Panc1 (cell line): ENCODE measurements at regions not wholly inside any gene's neighbourhood (a gene's known extent, or its start where the extent isn't known, plus 50 kb on each side); places are given as distances from the start of the nearest gene placed in this dataset.

Source experiments
- ATAC-seq: fragments of 200-7000 bp; cut with Tn5 transposase; 2 replicates; pipeline ENCODE4 v1.9.1; 2020; ENCODE audit warnings: mild to moderate bottlenecking, moderate library complexity
- BruUV-seq: library from RNA; stranded (reverse); fragments of 400-500 nt; replicated peaks from 2 replicates; lab custom pipeline; 2021; lab: Mats Ljungman, UMichigan
- CTCF ChIA-PET: fragments of 300-600 bp; sonication (Branson Sonifier 250); formaldehyde crosslinking; loops from one replicate; lab custom pipeline; 2022; ENCODE audit warnings: antibody characterized with exemption; lab: Charles Lee
- POLR2A ChIA-PET: fragments of 300-600 bp; sonication (Branson Sonifier 250); formaldehyde crosslinking; loops from one replicate; lab custom pipeline; 2022; ENCODE audit warnings: antibody characterized with exemption; lab: Charles Lee
- DNase-seq: peaks from one replicate; pipeline ENCODE4 v3.0.0-alpha.2; 2010; ENCODE audit warnings: low read depth, low spot score
- H3K27ac ChIP-seq: 2 replicates; pipeline ENCODE4 v1.5.1; 2011; ENCODE audit warnings: mild to moderate bottlenecking, low read length, inconsistent platforms
- H3K27me3 ChIP-seq: fragments of 200-500 bp; sonication (Bioruptor generic); 2 replicates; pipeline ENCODE4 v1.6.0; 2014; ENCODE audit warnings: low read length, inconsistent platforms; ENCODE audit not compliant: control insufficient read depth, insufficient read depth
- H3K36me3 ChIP-seq: fragments of 200-500 bp; sonication (Bioruptor generic); 2 replicates; pipeline ENCODE4 v1.5.1; 2014; ENCODE audit warnings: inconsistent platforms, mild to moderate bottlenecking, low read length, moderate library complexity; ENCODE audit not compliant: control insufficient read depth, insufficient read depth
- H3K4me1 ChIP-seq: 2 replicates; pipeline ENCODE4 v1.5.1; 2011; ENCODE audit warnings: inconsistent platforms, mild to moderate bottlenecking, low read length, moderate library complexity; ENCODE audit not compliant: control insufficient read depth, insufficient read depth
- H3K4me3 ChIP-seq, 2 experiments: 2 replicates each; pipeline ENCODE4 v1.5.1; 2011 to 2012; ENCODE audit warnings: low read depth in 2 of 2, low read length in 2 of 2, mild to moderate bottlenecking in 2 of 2, inconsistent platforms in 1 of 2, moderate library complexity in 1 of 2
- H3K9me3 ChIP-seq: fragments of 200-500 bp; sonication (Bioruptor generic); 2 replicates; pipeline ENCODE4 v1.5.1; 2014; ENCODE audit warnings: low read depth, mild to moderate bottlenecking, inconsistent platforms, low read length, moderate library complexity; ENCODE audit not compliant: control insufficient read depth, insufficient read depth
- CTCF ChIP-seq: fragments of 450-650 bp; IDR thresholded peaks from 2 replicates; pipeline ENCODE4 v1.5.1; 2017; ENCODE audit warnings: mild to moderate bottlenecking
- POLR2AphosphoS5 ChIP-seq: IDR thresholded peaks from 2 replicates; pipeline ENCODE4 v1.6.1; 2012; ENCODE audit warnings: mild to moderate bottlenecking, low read depth, low read length, moderate library complexity
- SIN3A ChIP-seq: IDR thresholded peaks from 2 replicates; pipeline ENCODE4 v1.6.1; 2012; ENCODE audit warnings: low read depth, mild to moderate bottlenecking, low read length, moderate library complexity, borderline replicate concordance; ENCODE audit not compliant: insufficient read depth
- TCF7L2 ChIP-seq: IDR thresholded peaks from 2 replicates; pipeline ENCODE4 v1.6.1; 2011; ENCODE audit warnings: mild to moderate bottlenecking, low read depth, low read length, inconsistent platforms
- in situ Hi-C: cut with HindIII; loops from 2 replicates; pipeline ENCODE4 v1.10.0; 2016; ENCODE audit warnings: low sequenced_read_pairs, low pct_unique_long_range_greater_than_20kb
- intact Hi-C: fragments of 100-400 bp; cut with micrococcal nuclease; formaldehyde crosslinking; loops from one replicate; pipeline ENCODE4 v1.10.0; 2022; ENCODE audit not compliant: unreplicated experiment
- TF ChIP-seq, protein P1 (sequence below), 2 experiments: IDR thresholded peaks; 2 replicates each; pipeline ENCODE4 v1.6.1; 2011 to 2012; ENCODE audit warnings: low read depth in 2 of 2, control low read depth in 1 of 2, low read length in 1 of 2, mild to moderate bottlenecking in 1 of 2, moderate library complexity in 1 of 2; ENCODE audit not compliant: insufficient read depth in 1 of 2

- no peaks in the 10 kb centered on the region for H3K36me3 ChIP-seq
- BruUV-seq: no TSS peak
- no peaks in the 10 kb centered on the region for H3K9me3 ChIP-seq
- intact Hi-C loops (no loop called here), in situ Hi-C loops (no loop called here)
- peaks cover 3% of the 10 kb centered on the region; the same call in 1 of the 2 replicates for H3K27me3 ChIP-seq
- CTCF ChIA-PET: no interaction called here
- H3K4me3 ChIP-seq: no peak overlapping the region
- no peak for ATAC-seq
- POLR2A ChIA-PET: no interaction called here
- no peak for TF ChIP-seq POLR2AphosphoS5
- no peak for TF ChIP-seq TCF7L2
- TF ChIP-seq CTCF: no peak
- TF ChIP-seq SIN3A: no peak
- TF ChIP-seq, protein P1, sequence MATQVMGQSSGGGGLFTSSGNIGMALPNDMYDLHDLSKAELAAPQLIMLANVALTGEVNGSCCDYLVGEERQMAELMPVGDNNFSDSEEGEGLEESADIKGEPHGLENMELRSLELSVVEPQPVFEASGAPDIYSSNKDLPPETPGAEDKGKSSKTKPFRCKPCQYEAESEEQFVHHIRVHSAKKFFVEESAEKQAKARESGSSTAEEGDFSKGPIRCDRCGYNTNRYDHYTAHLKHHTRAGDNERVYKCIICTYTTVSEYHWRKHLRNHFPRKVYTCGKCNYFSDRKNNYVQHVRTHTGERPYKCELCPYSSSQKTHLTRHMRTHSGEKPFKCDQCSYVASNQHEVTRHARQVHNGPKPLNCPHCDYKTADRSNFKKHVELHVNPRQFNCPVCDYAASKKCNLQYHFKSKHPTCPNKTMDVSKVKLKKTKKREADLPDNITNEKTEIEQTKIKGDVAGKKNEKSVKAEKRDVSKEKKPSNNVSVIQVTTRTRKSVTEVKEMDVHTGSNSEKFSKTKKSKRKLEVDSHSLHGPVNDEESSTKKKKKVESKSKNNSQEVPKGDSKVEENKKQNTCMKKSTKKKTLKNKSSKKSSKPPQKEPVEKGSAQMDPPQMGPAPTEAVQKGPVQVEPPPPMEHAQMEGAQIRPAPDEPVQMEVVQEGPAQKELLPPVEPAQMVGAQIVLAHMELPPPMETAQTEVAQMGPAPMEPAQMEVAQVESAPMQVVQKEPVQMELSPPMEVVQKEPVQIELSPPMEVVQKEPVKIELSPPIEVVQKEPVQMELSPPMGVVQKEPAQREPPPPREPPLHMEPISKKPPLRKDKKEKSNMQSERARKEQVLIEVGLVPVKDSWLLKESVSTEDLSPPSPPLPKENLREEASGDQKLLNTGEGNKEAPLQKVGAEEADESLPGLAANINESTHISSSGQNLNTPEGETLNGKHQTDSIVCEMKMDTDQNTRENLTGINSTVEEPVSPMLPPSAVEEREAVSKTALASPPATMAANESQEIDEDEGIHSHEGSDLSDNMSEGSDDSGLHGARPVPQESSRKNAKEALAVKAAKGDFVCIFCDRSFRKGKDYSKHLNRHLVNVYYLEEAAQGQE (IDR thresholded peaks at IDR 0.05; ENCODE audit: insufficient read depth in 1 of 2, low read depth in 2 of 2, low read length in 1 of 2): no peak
- no peaks in the 10 kb centered on the region for H3K4me1 ChIP-seq
- DNase-seq: no peak
- no peak overlapping the region for H3K27ac ChIP-seq
Measured at GRCh38 chr12:9260931-9261330, 52.7 kb upstream of the PZP start.

- Histone ChIP-seq H3K36me3 (no peaks in the 10 kb centered on the region), H3K4me3 (no peak overlapping the region), H3K9me3 (no peaks in the 10 kb centered on the region), H3K27me3 (peaks cover 3% of the 10 kb centered on the region; the same call in 1 of the 2 replicates), H3K4me1 (no peaks in the 10 kb centered on the region), H3K27ac (no peak overlapping the region)
- no peak for ATAC-seq
- TF ChIP-seq TCF7L2 (no peak), CTCF (no peak), POLR2AphosphoS5 (no peak), SIN3A (no peak)
- TF ChIP-seq, protein P1 (IDR thresholded peaks at IDR 0.05; ENCODE audit: insufficient read depth in 1 of 2, low read depth in 2 of 2, low read length in 1 of 2): no peak
- ChIA-PET CTCF (no interaction called here), POLR2A (no interaction called here)
- in situ Hi-C loops: no loop called here
- DNase-seq: no peak
- no TSS peak for BruUV-seq
- intact Hi-C loops: no loop called here
Measured at GRCh38 chr12:9258676-9259075, 50.5 kb upstream of the PZP start.
